Chondrocyte (in vitro differentiated cells): ENCODE measurements at regions not wholly inside any gene's neighbourhood (a gene's known extent, or its start where the extent isn't known, plus 50 kb on each side); places are given as distances from the start of the nearest gene placed in this dataset.

Source experiments
- DNase-seq: peaks from one replicate; pipeline ENCODE4 v3.0.0; 2021; ENCODE audit warnings: mixed read lengths, low spot score
- H3K27ac Mint-ChIP-seq: one replicate; pipeline ENCODE4 v1.8.0; 2021; ENCODE audit warnings: mild to moderate bottlenecking, moderate library complexity, mixed read lengths; ENCODE audit not compliant: unreplicated experiment
- H3K27me3 Mint-ChIP-seq: 2 replicates; pipeline ENCODE4 v1.8.0; 2021; ENCODE audit warnings: low read depth, mixed read lengths
- H3K36me3 Mint-ChIP-seq: 2 replicates; pipeline ENCODE4 v1.8.0; 2021; ENCODE audit warnings: low read depth, mixed read lengths
- H3K4me1 Mint-ChIP-seq: 2 replicates; pipeline ENCODE4 v1.8.0; 2021; ENCODE audit warnings: low read depth, mild to moderate bottlenecking, mixed read lengths
- H3K4me3 Mint-ChIP-seq: one replicate; pipeline ENCODE4 v1.8.0; 2021; ENCODE audit warnings: mild to moderate bottlenecking, moderate library complexity, mixed read lengths; ENCODE audit not compliant: unreplicated experiment
- H3K9me3 Mint-ChIP-seq: 2 replicates; pipeline ENCODE4 v1.8.0; 2021; ENCODE audit warnings: low read depth, mixed read lengths
- TF ChIP-seq, protein P1 (sequence below): fragments of 200-600 bp; sonication (generic); IDR thresholded peaks from 2 replicates; pipeline ENCODE4 v1.5.0; 2021; ENCODE audit warnings: antibody characterized with exemption, mild to moderate bottlenecking, moderate library complexity

DNA sequence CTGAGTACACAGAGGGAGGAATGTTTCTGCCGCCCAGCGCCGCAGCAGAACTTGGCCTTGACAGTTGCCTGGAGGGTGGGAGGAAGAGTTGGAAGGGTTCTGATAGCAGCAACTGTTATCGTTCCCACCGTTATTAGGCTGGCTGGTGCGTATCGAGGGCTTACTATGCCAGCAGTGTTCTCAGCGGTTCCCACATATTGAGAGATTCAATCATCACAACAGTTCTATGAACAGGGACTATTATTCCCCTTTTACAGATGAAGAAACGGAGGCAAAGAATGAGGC, 380.1 kb upstream of the SULF2 start:
- DNase-seq = no peak
- Mint-ChIP-seq H3K27me3 (peaks cover 61% of the 10 kb centered on the region), H3K27ac (no peak overlapping the region), H3K4me3 (no peak overlapping the region), H3K4me1 (no peaks in the 10 kb centered on the region), H3K9me3 (no peaks in the 10 kb centered on the region), H3K36me3 (no peaks in the 10 kb centered on the region)
- TF ChIP-seq, protein P1, sequence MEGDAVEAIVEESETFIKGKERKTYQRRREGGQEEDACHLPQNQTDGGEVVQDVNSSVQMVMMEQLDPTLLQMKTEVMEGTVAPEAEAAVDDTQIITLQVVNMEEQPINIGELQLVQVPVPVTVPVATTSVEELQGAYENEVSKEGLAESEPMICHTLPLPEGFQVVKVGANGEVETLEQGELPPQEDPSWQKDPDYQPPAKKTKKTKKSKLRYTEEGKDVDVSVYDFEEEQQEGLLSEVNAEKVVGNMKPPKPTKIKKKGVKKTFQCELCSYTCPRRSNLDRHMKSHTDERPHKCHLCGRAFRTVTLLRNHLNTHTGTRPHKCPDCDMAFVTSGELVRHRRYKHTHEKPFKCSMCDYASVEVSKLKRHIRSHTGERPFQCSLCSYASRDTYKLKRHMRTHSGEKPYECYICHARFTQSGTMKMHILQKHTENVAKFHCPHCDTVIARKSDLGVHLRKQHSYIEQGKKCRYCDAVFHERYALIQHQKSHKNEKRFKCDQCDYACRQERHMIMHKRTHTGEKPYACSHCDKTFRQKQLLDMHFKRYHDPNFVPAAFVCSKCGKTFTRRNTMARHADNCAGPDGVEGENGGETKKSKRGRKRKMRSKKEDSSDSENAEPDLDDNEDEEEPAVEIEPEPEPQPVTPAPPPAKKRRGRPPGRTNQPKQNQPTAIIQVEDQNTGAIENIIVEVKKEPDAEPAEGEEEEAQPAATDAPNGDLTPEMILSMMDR = no peak

DNA sequence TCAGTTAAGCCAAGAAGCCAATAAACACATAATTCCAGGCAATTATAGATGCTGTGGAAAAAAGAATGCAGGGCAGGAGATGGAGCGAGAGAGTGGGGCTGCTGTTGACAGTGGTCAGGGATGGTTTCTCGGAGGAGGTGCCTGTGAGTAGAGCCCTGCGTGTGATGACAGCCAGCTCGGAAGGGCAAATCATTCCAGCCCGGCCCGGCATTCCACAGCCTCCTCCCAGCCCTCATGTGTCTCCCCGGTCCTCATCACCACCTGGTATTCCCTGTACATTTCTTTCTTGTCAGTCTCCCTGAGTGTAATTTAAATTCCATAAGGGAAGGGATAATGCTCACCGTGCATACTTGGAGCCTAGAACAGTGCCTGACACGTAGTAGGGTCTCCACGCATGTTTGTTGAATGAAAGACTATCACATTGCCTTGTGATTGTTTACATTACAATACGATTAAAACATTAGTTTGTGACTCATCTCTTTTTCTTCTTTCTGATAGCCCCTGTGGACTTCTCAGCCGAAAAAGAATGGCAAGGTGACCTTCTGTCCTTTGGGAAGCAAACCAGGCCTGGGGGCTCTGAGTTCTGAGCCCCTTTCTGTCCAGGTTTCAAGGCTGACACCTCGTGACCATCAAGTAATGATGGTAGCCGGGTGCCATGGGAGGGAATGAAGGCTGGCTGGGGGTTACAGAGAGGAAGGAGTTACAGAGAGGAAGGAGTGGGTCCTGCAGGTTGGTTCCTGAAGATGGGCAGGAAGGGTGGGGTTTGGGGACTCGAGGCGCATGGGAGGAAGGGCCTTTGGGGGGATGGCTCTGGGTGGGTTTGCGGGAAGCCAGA, 379.5 kb upstream of the SULF2 start:
- H3K4me1 Mint-ChIP-seq = no peaks in the 10 kb centered on the region
- DNase-seq = no peak
- H3K4me3 Mint-ChIP-seq = no peak overlapping the region
- peaks cover 56% of the 10 kb centered on the region for H3K27me3 Mint-ChIP-seq
- H3K27ac Mint-ChIP-seq = no peak overlapping the region
- TF ChIP-seq, protein P1 = no peak
- no peaks in the 10 kb centered on the region for H3K9me3 Mint-ChIP-seq
- no peaks in the 10 kb centered on the region for H3K36me3 Mint-ChIP-seq

DNA sequence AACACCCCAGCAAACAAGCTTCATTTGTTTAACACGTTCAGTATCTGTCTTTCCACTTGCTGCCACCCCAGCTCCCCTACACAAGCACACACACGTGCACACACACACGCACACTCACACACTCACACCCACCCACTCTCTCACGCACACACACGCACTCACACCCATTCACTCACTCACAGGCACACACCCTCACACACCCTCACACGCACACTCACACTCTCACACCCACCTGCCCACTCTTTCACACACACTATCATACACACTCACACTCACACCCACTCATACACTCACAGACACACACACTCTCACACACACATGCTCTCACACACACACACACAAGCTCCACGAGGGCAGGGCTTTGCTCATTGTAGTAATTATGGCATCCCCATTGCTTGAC, 378.8 kb upstream of the SULF2 start:
- no peaks in the 10 kb centered on the region for H3K36me3 Mint-ChIP-seq
- H3K9me3 Mint-ChIP-seq = no peaks in the 10 kb centered on the region
- TF ChIP-seq, protein P1 = no peak
- H3K27ac Mint-ChIP-seq = no peak overlapping the region
- H3K4me3 Mint-ChIP-seq = no peak overlapping the region
- no peak for DNase-seq
- H3K27me3 Mint-ChIP-seq = peaks cover 57% of the 10 kb centered on the region
- H3K4me1 Mint-ChIP-seq = no peaks in the 10 kb centered on the region

DNA sequence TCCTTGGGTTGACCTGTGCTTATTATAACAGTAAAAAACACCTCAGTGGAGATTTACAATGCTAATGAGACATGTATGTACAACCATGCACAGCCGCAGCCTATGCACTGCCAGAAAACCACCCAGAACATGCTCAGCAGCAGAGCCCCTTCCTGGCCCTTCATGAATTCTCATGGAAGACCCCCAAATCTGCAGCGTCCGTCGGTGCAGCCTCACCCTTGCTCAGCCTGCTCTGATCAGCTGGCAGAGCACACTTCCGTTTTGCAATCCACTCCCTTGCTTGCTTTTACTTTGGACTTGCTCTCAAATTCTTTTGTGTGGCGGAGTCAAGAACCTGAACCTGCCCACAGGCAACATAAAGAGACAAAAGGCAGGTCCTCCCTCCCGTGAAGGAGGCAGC, 378.2 kb upstream of the SULF2 start:
- no peak overlapping the region for H3K4me3 Mint-ChIP-seq
- peaks cover 59% of the 10 kb centered on the region for H3K27me3 Mint-ChIP-seq
- TF ChIP-seq, protein P1 = no peak
- H3K36me3 Mint-ChIP-seq = no peaks in the 10 kb centered on the region
- H3K27ac Mint-ChIP-seq = no peak overlapping the region
- H3K4me1 Mint-ChIP-seq = no peaks in the 10 kb centered on the region
- DNase-seq = no peak
- H3K9me3 Mint-ChIP-seq = no peaks in the 10 kb centered on the region

DNA sequence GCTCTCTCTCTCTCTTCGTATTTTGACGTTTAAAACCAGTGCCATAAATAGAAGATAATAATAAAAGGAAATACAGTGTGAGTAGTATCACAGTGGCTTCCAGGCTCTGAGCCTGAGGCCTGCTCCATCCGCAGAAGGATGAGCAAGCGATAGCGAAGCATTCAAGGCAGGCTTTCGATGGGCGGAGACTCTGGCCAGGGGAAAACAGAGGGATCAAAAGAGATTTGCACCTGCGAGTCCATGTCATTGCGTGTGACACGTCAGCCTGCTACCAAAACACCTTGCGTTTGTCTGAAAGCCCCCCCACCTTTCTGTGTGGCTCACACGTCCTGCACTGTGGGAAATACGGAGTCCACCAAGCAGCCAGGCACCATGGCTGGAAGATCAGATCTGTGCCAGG, 377.3 kb upstream of the SULF2 start:
- Mint-ChIP-seq H3K27me3 (peaks cover 56% of the 10 kb centered on the region), H3K36me3 (no peaks in the 10 kb centered on the region), H3K4me3 (no peak overlapping the region), H3K9me3 (no peaks in the 10 kb centered on the region), H3K27ac (no peak overlapping the region), H3K4me1 (peaks cover 8% of the 10 kb centered on the region)
- TF ChIP-seq, protein P1 = no peak
- DNase-seq = no peak
